Cerebellar cortex (tissue), 1 donor: ENCODE measurements at regions not wholly inside any gene's neighbourhood (a gene's known extent, or its start where the extent isn't known, plus 50 kb on each side); places are given as distances from the start of the nearest gene placed in this dataset.
A peak's percentile ranks its signal among the peaks of the same experiment; 100 is the strongest.

Experiments used
- DNase-seq: peaks from one replicate; pipeline ENCODE4 v3.0.0-alpha.2; 2015; ENCODE audit warnings: low spot score

- DNase-seq = peak; percentile 9
These were observed 153.4 kb upstream of the PTCH1 start for GRCh38 chr9:95670122-95670521.

DNA sequence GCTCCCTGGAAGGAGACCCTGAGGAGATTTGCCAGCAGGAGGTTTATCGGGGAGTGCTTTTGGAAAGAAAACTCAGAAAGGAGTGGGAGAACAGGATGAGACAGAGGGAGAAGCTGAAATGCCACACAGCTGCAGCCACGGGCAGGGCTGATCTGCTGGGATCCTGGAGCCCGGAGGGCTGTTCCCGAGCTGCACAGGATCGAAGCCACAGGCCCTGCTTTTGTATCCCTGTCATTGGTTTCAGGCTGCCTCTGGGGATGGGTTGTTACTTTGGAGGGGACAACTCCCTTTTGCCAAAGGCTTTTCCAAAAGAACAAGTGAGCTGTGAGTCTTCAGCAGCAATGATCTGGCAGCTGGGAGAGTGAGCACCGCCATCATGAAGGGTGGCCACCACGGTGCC lies 152.5 kb upstream of the PTCH1 start:
- no peak for DNase-seq

GRCh38 chr9:95667789-95668188 lies 151.0 kb upstream of the PTCH1 start:
- no peak for DNase-seq

DNA sequence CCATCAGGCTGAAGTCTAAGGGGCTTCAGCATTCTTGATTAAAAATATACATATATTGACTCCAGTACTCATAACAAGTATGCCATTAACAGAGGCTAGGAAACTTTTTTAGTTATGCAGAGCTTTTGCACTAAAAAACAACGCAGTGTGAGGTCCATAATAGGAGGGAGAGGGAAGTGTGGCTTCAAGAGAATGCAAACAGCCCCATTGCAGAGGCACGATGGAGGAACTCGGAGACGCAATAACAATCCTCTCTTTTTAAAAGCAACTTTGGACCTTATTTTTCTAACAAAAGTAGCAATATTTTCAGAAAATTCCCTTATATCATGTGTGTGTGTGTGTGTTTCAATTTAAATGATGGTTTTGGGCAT lies 150.0 kb upstream of the PTCH1 start:
- no peak for DNase-seq

DNA sequence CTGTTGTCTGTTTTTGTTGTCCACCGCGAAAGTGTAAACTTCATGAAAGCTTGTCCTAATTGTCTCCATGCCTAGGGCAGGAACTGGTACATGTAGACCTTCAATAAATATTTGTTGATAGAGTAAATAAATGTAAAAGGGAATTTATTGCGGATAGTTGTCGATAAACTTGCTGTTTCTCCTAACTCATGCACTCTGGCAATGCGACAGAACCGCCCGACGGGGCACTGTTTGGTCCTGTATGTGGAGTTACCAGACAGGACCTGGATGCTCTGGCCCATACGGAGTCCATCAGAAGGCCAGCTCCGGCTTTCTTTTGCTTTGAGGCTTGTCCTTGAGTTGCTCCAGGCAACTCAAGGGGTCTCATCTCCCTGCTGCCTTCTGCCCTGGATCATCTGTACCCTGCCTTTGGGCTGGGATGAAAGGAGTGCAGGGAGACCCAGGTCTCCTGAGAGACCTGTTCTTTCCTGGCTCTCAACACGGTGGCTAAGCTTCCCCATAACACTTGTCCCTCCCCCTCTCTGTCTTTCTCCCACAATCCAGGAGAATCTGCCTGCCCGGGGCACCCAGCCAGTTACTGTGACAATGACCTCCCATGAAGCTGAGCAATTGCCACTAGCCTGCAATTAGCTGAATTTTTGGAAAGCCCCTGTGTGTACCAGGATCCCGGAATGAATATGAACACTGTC lies 149.5 kb upstream of the PTCH1 start:
- peak; percentile 7 for DNase-seq

GRCh38 chr9:95653246-95653645 lies 136.5 kb upstream of the PTCH1 start:
- no peak for DNase-seq

DNA sequence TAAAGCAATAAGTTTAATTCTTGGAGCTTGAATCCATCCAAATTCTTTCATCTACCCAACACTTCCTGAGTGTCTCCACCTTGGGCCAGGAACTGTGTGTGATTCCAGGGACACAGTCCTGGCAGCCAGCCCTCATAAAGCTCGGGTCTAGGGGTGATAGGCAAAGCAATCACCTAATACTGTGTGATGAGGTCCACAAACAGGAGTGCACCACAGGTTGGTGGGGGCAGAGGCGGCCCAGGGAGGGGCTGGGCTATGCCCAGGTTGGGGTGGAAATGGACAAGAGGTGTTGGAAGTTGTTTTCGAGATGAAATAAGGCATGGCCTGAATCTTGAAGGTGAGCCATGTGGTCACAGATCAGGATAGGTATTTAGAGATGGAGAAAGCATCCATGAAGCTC lies 133.9 kb upstream of the PTCH1 start:
- no peak for DNase-seq

GRCh38 chr9:95649801-95650213 lies 133.0 kb upstream of the PTCH1 start:
- DNase-seq = no peak

DNA sequence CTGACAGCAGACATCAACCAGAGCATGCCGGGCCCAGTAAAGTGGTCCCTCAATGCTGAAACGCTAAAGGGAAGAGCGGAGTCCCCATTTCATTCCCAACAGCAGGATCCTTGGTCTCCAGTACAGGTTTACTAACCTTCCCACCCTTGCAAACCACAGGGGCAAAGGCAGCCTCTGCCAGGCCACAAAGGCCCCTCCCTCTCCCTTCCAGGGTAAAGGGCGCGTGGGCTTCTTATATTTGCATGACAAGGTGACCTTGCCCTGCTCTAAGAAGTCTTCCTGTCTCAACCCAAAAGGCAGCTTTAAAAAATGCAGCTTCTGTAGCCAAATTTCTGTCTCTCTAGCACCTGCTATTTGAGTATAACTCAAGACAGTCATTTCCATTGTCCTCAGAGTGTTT lies 131.5 kb upstream of the PTCH1 start:
- no peak for DNase-seq

GRCh38 chr9:95645992-95646391 lies 129.2 kb upstream of the PTCH1 start:
- no peak for DNase-seq

- DNase-seq = no peak
These were observed 128.8 kb upstream of the PTCH1 start for GRCh38 chr9:95645579-95645978.

- DNase-seq = no peak
These were observed 127.6 kb upstream of the PTCH1 start for GRCh38 chr9:95644377-95644776.

DNA sequence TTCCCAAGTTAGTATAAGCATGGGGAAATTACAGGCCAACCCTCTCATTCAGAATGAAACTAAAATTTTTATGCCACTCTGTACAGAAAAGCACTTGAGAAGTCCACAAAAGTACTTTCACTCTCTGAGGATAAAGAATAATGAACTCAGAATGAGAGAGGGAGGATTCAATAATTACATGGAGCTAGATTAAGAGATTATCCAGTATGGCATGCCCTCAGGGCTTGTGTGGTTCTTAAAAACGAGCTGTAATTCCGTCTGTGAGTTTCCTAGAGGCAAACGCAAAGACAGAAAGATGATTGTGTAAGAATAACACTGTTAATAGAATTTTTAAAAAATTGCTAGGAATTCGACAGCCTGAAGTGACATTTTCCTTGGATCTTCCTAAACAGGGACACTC lies 126.8 kb upstream of the PTCH1 start:
- no peak for DNase-seq

- DNase-seq = no peak
These were observed 125.4 kb upstream of the PTCH1 start for GRCh38 chr9:95642189-95642588.

DNA sequence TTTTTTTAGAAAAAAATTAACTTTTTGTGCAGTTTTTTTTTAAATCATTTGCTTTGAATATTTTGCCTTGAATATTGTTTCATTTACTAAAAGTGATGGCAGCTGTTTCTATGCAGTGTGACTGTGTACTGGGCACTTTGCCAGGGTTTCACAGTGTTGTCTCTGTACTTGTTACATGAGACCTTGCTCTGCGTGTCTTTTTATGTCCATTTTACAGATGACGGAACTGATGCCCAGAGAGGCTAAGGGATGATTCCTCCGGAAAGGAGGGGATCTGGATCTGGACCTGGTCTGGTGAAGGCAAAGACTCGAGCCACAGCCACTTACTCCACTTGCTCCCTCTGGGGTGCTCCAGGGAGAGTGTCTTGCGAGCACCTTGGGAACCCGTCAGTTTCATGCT lies 124.8 kb upstream of the PTCH1 start:
- no peak for DNase-seq

GRCh38 chr9:95640336-95640735 lies 123.6 kb upstream of the PTCH1 start:
- DNase-seq = no peak

GRCh38 chr9:95635986-95636671 lies 119.4 kb upstream of the PTCH1 start:
- no peak for DNase-seq

DNA sequence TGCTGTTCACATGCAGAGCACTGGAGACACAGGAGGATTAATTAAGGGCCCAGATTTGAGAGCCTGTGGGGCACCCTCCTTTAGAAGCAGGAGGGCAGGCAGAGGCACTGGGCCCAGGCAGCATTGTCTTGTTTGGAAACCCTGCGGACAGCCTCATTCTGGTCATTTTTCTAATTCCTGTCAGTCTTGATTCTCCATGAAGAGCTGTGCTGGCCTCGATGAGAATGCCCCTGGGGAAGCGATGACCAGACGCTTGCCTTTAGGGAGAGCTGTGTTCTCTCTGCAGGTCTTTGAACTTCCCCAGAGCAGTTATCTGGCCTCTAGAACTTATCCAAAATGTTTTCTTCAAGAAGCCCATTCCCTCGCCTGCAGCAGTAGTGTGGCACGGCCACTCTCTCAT lies 117.8 kb upstream of the PTCH1 start:
- DNase-seq = no peak

DNA sequence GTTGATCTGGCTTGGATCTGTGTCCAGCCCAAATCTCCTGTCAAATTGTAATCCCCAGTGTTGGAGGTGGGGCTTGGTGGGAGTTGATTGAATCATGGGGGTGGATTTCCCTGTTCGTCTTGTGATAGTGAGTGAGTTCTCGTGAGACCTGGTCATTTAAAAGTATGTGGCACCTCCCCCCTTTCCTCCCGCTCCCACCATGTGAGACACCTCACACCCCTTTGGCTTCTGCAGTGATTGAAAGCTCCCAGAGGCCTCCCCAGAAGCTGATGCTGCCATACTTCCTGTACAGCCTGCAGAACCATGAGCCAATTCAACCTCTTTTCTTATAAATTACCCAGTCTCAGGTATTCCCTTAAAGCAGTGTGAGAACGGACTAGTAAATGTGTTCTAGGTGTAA lies 117.3 kb upstream of the PTCH1 start:
- DNase-seq = no peak

GRCh38 chr9:95629585-95629984 lies 112.8 kb upstream of the PTCH1 start:
- no peak for DNase-seq

DNA sequence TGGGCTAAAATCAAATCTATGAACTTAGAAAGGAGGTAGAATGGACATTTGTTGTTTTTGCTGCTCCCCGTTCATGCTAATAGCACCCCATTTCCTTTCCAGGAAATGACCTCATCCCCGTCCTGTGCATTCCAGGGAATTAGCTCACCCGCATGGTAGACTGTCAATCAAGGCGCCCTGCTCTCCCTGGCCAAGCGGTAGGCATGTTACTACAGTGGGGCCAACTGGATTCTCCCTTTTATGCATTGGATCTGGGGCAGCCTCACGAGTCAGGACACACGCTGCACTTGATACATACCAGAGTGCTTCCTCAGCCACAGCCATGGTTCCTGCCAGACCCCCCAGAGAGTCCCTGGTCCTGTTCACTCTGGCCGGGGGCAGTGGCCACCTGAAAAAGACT lies 111.0 kb upstream of the PTCH1 start:
- no peak for DNase-seq

- DNase-seq = no peak
These were observed 110.3 kb upstream of the PTCH1 start for GRCh38 chr9:95626885-95627558.

- no peak for DNase-seq
These were observed 109.6 kb upstream of the PTCH1 start for GRCh38 chr9:95626341-95626740.

- no peak for DNase-seq
These were observed 106.9 kb upstream of the PTCH1 start for GRCh38 chr9:95623640-95624039.
